Stimulated activated CD4-positive, alpha-beta T cell treated with anti-CD3 and anti-CD28 coated beads, TNF-alpha, amount 100 ng/mL, for 48 hours (primary cell): ENCODE measurements at regions not wholly inside any gene's neighbourhood (a gene's known extent, or its start where the extent isn't known, plus 50 kb on each side); places are given as distances from the start of the nearest gene placed in this dataset.
"Not testable (repeated sequence)": the region's sequence is repeated elsewhere in the genome, so short reads cannot be mapped to it uniquely, and the experiment has no call there.

ENCODE experiments used
- DNase-seq, 3 donors: peaks; one replicate each; pipeline ENCODE4 v3.0.0-alpha.2; 2020; ENCODE audit warnings: low read depth in 3 of 3

DNA sequence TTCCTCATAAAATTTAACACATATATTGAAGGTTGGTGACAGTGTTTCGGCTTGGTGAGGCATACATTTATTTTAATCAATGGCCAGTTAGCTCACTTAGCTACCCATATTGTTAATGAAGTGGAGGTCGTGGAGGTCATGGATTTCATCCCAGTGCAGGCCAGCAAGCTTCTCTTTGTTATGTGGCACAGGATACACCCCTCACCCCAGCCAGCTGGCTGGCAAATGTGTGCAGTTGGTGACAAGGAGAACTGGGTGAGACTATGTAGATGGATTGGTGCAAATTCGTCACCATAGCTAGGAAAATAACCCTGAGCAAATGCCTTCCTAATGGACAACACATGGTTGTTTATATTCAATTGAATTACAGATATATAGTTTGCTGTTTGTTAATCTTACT is 50.5 kb upstream of the FOXP2 start:
- no peak for DNase-seq

- DNase-seq, result no peak
Observed at GRCh38 chr7:114363292-114363691, 51.3 kb upstream of the FOXP2 start.

- DNase-seq, result no peak
Observed at GRCh38 chr7:114358911-114359310, 55.7 kb upstream of the FOXP2 start.

- no peak for DNase-seq
Observed at GRCh38 chr7:114356133-114356532, 58.5 kb upstream of the FOXP2 start.

DNA sequence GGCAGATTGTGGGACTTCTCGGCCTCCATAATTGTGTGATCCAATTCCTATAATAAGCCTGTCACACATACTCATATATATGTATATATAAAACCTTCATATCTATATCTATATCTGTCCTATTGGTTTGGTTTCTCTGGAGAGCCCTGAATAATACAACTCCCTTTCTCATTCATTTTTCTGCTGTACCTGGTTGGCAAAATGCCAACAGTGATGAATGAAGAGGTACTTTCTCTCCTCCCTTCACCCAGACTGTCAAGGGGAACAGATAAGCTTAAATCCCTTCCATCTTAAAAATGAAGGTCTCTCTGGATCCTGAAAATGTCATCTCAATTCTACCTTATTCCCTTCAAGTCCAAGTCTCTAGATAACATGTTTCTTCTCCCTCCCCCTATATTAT is 60.3 kb upstream of the FOXP2 start:
- no peak for DNase-seq

GRCh38 chr7:114345494-114345893 is 69.1 kb upstream of the FOXP2 start:
- DNase-seq, result no peak

GRCh38 chr7:114343949-114344708 is 70.5 kb upstream of the FOXP2 start:
- DNase-seq, result no peak

DNA sequence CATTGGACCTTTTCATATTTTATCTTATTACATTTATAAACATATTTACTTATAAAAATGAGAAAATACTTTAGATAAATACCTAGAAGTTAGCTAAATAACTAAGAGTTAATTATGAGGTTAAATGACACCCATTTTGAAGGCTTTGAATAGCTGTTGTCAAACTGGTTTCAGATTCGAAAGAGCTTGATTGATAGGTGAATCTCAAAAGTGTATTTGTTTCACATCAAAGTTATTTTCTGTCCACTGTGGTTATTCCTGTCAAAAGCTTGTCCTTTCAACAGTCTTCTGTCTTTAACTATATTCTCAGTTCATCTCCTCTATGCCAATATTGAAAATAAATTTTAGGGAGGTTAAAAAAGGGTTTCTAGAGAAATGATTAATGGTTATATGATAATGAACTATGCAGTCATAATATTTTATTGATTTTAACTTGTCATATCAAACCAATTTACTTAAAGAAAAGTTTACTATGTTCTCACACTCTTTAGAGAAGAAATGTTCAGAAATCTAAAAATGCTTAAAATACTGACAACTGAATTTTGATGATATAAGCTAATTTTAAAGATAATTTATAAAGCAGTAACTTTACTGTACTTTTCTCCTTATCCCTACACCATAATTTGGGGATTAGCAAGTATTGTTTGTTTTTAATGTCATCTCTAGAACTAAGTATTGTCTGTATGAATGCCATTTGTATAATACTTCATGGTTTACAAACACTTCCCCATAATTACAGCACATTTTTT is 72.0 kb upstream of the FOXP2 start:
- DNase-seq, result no peak

DNA sequence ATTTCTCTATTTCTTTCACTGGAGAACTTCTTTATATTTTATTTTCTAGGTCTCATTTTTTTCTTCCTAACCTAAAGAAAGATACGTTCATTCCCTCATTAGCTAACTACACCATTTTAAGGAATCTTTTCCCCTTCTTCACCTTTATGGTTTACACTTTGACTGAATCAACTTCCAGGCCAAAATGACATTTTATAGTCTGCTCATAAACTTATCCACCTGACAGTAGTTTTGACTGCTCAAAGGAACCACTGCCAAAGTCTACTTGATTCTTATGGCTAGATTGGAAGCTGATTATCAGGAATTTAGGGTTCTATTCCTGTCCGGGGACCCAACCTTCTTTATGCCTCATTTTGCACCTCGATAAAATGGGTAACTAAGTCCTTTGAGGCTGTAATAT is 73.0 kb upstream of the FOXP2 start:
- no peak for DNase-seq

GRCh38 chr7:114334989-114335388 is 79.6 kb upstream of the FOXP2 start:
- DNase-seq, result no peak

DNA sequence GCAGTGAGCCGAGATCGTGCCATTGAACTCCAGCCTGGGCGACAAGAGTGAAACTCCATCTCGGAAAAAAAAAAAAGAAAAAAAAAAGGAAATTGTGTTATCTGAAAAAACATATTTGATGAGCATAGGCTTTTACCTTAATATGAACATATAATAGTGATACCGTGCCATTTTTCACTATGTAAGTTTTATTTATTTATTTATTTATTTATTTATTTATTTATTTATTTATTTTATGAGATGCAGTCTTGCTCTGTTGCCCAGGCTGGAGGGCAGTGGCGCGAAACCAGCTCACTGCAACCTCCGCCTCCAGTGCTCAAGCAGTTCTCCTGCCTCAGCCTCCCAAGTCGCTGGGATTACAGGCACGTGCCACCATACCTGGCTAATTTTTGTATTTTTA is 85.2 kb upstream of the FOXP2 start:
- not testable (repeated sequence) for DNase-seq

GRCh38 chr7:114317450-114318098 is 97.0 kb upstream of the FOXP2 start:
- DNase-seq, result no peak

DNA sequence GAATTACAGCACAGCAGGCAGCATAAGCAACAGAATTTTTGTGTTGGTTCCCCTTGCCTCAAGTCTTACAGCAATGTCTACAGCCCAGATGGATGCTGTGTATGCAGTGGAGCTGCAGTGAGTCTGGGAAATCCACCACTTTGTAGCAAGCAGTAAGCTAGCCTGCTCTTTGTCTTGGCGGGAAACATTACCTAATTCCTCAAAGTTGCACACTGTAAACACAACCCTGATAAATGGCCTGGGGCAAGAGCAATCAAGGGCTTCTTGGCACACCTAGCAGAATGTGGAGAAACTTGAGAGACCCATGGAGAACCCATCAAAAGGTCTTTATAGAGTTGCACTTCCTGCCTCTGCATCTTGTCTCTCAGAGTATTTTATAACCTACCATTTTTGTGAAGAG is 102.0 kb upstream of the FOXP2 start:
- no peak for DNase-seq

DNA sequence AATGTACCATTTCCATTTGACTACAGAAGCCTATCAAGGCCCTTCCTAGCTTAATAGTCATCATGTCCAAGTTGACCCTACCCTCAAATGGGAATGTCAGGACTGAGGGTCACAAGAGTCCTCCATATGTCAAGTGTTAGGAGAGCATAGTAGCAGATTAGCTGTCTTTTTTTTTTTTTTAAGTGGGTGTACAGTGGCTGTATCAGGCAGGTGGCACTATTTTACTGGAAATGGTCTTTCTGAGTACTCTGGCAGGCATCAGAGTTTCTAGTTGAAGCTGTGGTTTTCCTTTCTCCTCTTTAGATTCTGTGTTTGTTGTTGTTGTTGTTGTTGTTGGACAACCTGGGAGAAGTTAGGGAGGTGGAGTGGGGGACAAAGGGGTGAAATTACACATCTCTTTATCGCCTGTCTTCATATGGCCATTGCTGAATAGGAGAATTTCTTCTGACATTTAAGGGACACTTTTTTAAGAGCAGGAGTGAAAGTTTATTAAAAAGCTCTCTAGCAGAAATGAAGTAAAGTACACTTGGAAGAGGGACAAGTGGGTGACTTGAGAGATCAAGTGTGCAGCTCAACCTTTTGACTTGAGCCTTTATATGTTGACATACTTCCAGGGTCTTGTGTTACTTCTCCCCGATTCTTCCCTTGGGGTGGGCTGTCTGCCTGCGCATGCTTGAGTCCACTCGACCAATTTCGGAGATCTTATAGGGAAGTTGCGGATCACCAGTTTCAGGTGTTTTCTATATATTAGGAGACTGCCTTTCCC is 104.1 kb upstream of the FOXP2 start:
- no peak for DNase-seq

DNA sequence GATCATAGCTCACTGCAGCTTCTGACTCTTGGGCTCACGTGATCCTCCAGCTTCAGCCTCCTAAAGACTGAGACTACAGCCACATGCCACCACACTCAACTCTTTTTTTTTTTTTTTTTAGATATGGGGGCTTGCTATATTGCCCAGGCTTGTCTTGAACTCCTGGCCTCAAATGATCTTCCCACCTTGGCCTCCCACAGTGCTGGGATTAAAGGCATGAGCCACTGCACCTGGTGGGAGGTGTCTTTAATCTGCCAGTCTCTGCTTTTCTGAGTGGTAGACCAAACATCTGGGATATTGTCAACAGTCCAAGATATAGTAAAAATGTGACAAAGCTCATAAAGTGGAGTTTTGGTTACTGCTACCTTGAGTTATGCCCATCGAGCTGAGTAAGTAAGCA is 104.9 kb upstream of the FOXP2 start:
- DNase-seq, result no peak

- DNase-seq, result no peak
Observed at GRCh38 chr7:114303301-114303700, 111.3 kb upstream of the FOXP2 start.

DNA sequence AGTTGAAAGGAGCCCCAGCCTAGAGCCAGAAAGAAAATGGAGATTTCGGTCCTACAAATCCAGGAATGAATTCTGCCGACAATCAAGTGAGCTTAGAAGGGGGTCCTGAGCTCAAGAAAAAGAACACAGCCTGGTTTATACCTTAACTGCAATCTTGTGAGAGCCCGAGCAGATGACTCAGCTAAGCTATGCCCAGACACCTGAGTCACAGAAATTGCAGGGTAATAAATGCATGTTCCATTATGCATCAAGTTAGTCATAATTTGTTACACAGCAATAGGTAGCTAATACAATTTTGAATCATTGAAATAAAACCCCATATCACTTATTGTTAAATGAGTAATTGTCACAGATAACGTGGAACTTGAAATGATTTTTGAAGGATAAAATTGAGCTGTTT is 111.8 kb upstream of the FOXP2 start:
- no peak for DNase-seq

- DNase-seq, result no peak
Observed at GRCh38 chr7:114298011-114298410, 116.6 kb upstream of the FOXP2 start.

DNA sequence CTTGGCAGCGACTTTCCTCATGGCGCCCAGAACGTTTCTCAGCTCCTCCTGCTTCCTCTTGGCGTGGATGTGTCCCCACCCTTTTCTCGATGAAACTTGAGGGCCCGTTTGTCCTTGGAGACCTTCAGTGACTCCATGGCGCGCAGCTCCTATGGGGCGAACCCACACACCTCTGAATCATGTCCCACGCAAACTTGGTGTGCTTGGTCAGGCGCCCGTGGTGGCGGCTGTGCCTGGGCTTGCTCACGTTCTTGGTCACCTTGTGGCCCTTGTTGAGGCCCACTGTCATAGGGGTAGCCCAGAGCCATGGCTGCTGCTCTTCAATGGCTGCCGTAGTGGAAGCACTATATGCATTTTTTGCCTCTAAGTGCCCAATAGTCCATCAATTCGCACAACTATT is 117.5 kb upstream of the FOXP2 start:
- no peak for DNase-seq

- DNase-seq, result no peak
Observed at GRCh38 chr7:114295522-114295921, 119.1 kb upstream of the FOXP2 start.

DNA sequence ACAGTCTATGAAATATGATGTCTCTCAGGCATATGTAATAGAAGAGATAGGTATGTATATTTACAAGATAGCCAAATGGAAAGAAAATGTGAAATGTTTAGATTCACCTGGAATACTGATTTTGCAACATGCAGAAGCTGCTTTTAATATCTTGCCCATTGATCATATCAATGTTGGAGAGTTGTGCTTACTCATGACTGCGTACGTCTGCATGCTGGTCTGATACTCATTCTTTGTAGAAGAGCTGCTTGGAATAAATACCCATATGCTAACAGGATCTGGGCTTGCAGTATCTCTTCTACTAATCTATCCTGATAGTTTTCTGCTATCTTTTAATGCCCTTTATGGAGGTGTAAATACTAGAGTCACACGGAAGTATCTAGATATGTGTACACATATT is 120.6 kb upstream of the FOXP2 start:
- DNase-seq, result no peak
